Trophoblast cell (in vitro differentiated cells and primary cell): ENCODE measurements at regions not wholly inside any gene's neighbourhood (a gene's known extent, or its start where the extent isn't known, plus 50 kb on each side); places are given as distances from the start of the nearest gene placed in this dataset.

Source experiments
- DNase-seq, 2 donors: peaks; one replicate each; pipeline ENCODE4 v3.0.0-alpha.2; 2016
- H2AFZ ChIP-seq: 2 replicates; pipeline ENCODE4 v1.6.1; 2013; ENCODE audit warnings: low read length, moderate library complexity, mild to moderate bottlenecking; ENCODE audit not compliant: insufficient read depth, poor library complexity
- H2AK5ac ChIP-seq: 2 replicates; pipeline ENCODE4 v1.6.1; 2013; ENCODE audit warnings: mild to moderate bottlenecking, low read length
- H2BK120ac ChIP-seq: 2 replicates; pipeline ENCODE4 v1.6.1; 2013; ENCODE audit warnings: low read length, mild to moderate bottlenecking, moderate library complexity; ENCODE audit not compliant: insufficient read depth, poor library complexity
- H2BK12ac ChIP-seq: 2 replicates; pipeline ENCODE4 v1.6.1; 2013; ENCODE audit warnings: mild to moderate bottlenecking, low read length, moderate library complexity
- H2BK5ac ChIP-seq: 2 replicates; pipeline ENCODE4 v1.6.1; 2013; ENCODE audit warnings: low read length, low read depth, moderate library complexity, mild to moderate bottlenecking; ENCODE audit not compliant: poor library complexity
- H3K14ac ChIP-seq: 2 replicates; pipeline ENCODE4 v1.6.1; 2013; ENCODE audit warnings: mild to moderate bottlenecking, low read length
- H3K18ac ChIP-seq: 2 replicates; pipeline ENCODE4 v1.6.1; 2013; ENCODE audit warnings: mild to moderate bottlenecking, low read length
- H3K23ac ChIP-seq: 2 replicates; pipeline ENCODE4 v1.6.1; 2013; ENCODE audit warnings: low read length
- H3K27ac ChIP-seq: 2 replicates; pipeline ENCODE4 v1.5.1; 2013; ENCODE audit warnings: low read depth, mild to moderate bottlenecking, inconsistent platforms, low read length, moderate library complexity
- H3K27me3 ChIP-seq: 2 replicates; pipeline ENCODE4 v1.6.1; 2013; ENCODE audit warnings: inconsistent platforms, mild to moderate bottlenecking, low read length, moderate library complexity; ENCODE audit not compliant: insufficient read depth
- H3K36me3 ChIP-seq, 2 experiments: 1 replicate in 1 of 2; 2 replicates in 1 of 2; pipeline ENCODE4 v1.6.1; 2013; ENCODE audit warnings: low read length in 2 of 2, mild to moderate bottlenecking in 2 of 2, moderate library complexity in 1 of 2; ENCODE audit not compliant: insufficient read depth in 2 of 2, control insufficient read depth in 1 of 2
- H3K4ac ChIP-seq: 2 replicates; pipeline ENCODE4 v1.6.1; 2013; ENCODE audit warnings: low read depth, mild to moderate bottlenecking, low read length, moderate library complexity
- H3K4me1 ChIP-seq, 2 experiments: 1 replicate in 1 of 2; 2 replicates in 1 of 2; pipeline ENCODE4 v1.6.1; 2013; ENCODE audit warnings: low read length in 2 of 2, mild to moderate bottlenecking in 2 of 2, moderate library complexity in 1 of 2; ENCODE audit not compliant: insufficient read depth in 2 of 2, control insufficient read depth in 1 of 2
- H3K4me2 ChIP-seq: 2 replicates; pipeline ENCODE4 v1.6.1; 2013; ENCODE audit warnings: inconsistent platforms, mild to moderate bottlenecking, low read length, moderate library complexity
- H3K4me3 ChIP-seq: 2 replicates; pipeline ENCODE4 v1.5.1; 2013; ENCODE audit warnings: mild to moderate bottlenecking, low read depth, low read length, inconsistent platforms
- H3K79me1 ChIP-seq: one replicate; pipeline ENCODE4 v1.6.1; 2013; ENCODE audit warnings: low read length
- H3K79me2 ChIP-seq: 2 replicates; pipeline ENCODE4 v1.6.1; 2013; ENCODE audit warnings: low read length, mild to moderate bottlenecking; ENCODE audit not compliant: control insufficient read depth, insufficient read depth, poor library complexity
- H3K9ac ChIP-seq: 2 replicates; pipeline ENCODE4 v1.6.1; 2013; ENCODE audit warnings: mild to moderate bottlenecking, low read length
- H3K9me3 ChIP-seq: 2 replicates; pipeline ENCODE4 v1.6.1; 2013; ENCODE audit warnings: low read depth, mild to moderate bottlenecking, control low read depth, inconsistent platforms, low read length; ENCODE audit not compliant: insufficient read depth
- H4K12ac ChIP-seq: 2 replicates; pipeline ENCODE4 v1.6.1; 2013; ENCODE audit warnings: low read depth, mild to moderate bottlenecking, low read length, moderate library complexity
- H4K8ac ChIP-seq: 2 replicates; pipeline ENCODE4 v1.6.1; 2013; ENCODE audit warnings: low read depth, mild to moderate bottlenecking, low read length, moderate library complexity
- H4K91ac ChIP-seq: one replicate; pipeline ENCODE4 v1.6.1; 2013; ENCODE audit warnings: low read depth, mild to moderate bottlenecking, low read length, moderate library complexity
- WGBS: extraction: QIAGEN DNeasy Blood & Tissue Kit; methylation state at CpG from one replicate; pipeline ENCODE4 v1.1.7; 2013; ENCODE audit warnings: missing lambda C conversion rate; ENCODE audit not compliant: insufficient read length, insufficient coverage; ENCODE audit errors: extremely low coverage; 5-methylcytosine and 5-hydroxymethylcytosine counted together

DNA sequence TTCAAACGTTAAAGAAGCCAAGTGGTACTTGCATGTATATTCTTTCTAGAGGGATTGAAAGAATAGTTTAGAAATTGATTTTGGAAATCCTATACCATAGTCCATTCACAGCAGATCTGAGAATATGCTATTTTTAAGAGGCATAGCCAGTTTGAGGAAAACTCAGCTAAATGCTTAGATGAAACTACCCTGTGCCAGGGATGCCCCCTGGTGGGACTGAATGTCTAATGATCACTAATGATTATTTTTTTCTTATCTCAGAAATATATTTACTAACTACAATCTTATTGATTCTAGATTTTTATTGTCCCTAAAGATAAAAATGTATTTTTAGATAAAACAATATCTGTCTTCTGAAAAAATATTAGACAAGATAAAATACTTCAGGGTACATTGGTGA, 844.9 kb upstream of the PHF14 start:
- peaks cover 2% of the 10 kb centered on the region for H3K79me1 ChIP-seq
- H4K8ac ChIP-seq, result no peak overlapping the region
- no CpG with 5 or more reads among the region's 1 CpG for WGBS
- no peak overlapping the region for H3K4ac ChIP-seq
- no peaks in the 10 kb centered on the region for H3K79me2 ChIP-seq
- no peak overlapping the region for H3K23ac ChIP-seq
- no peak overlapping the region for H3K4me3 ChIP-seq
- no peak overlapping the region for H3K9ac ChIP-seq
- no peak overlapping the region for H4K91ac ChIP-seq
- H3K36me3 ChIP-seq, result no peaks in the 10 kb centered on the region
- H3K27ac ChIP-seq, result no peak overlapping the region
- no peak overlapping the region for H2AK5ac ChIP-seq
- H2AFZ ChIP-seq, result no peak overlapping the region
- no peak overlapping the region for H4K12ac ChIP-seq
- no peaks in the 10 kb centered on the region for H3K27me3 ChIP-seq
- no peak overlapping the region for H3K18ac ChIP-seq
- DNase-seq, result no peak
- H2BK5ac ChIP-seq, result no peak overlapping the region
- H3K4me1 ChIP-seq, result no peaks in the 10 kb centered on the region
- no peak overlapping the region for H3K14ac ChIP-seq
- H2BK12ac ChIP-seq, result no peak overlapping the region
- H3K9me3 ChIP-seq, result no peaks in the 10 kb centered on the region
- no peak overlapping the region for H2BK120ac ChIP-seq
- H3K4me2 ChIP-seq, result no peak overlapping the region

DNA sequence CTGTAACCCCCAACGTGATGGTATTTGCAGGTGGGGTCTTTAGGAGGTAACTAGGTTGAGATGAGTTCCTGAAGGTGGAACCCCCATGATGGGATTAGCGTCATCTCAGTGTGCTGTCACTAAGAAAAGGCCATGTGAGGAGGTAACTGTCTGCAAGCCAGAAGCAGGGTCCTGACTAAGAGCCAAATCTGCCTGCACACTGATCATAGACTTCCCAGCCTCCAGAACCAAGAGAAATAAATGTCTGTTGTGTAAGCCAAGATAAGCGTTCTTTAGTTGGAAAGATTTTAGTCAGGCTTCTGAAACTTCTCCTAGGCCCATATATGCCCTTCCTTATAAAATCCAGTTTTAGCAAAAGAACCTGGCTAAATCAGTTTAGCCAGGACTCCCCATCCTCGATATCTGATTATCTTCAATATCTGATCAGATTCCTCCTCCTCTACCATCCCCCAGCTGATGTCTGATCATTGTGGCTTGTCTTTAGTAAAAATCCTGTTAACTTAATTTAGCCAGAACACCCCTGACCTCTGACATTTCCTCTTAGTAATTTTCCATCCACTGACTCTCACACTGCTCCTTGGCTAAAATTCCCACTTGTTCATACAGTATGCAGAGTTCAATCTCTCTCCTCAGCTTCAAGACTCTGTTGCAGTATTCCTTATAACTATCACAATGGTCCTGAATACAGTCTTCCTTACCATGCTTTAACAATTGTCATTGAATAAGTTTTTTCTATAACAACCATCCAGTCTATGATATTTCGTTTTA, 835.4 kb upstream of the PHF14 start:
- no peak overlapping the region for H3K18ac ChIP-seq

DNA sequence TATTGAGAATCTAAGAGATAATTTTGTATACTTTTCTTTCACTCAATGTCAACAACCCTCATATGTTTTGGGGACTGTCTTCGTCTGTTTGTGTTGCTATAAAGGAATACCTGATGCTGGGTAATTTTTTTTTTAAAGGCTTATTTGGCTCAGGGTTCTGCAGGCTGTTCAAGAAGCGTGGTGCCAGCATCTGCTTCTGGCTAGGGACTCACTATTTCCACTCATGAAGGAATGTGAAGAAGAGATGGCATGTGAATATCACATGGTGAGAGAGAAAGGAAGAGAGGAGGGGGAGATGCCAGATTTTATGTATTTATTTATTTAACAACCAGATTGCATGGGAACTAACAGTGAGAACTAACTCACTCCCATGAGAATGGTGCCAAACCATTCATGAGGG, 827.4 kb upstream of the PHF14 start:
- no peak for DNase-seq
- H3K79me1 ChIP-seq, result no peaks in the 10 kb centered on the region
- H2AK5ac ChIP-seq, result no peak overlapping the region
- no peak overlapping the region for H2BK5ac ChIP-seq
- H3K27ac ChIP-seq, result no peak overlapping the region
- H2BK12ac ChIP-seq, result no peak overlapping the region
- WGBS, result no CpG with 5 or more reads among the region's 2 CpGs
- H4K91ac ChIP-seq, result no peak overlapping the region
- no peak overlapping the region for H3K18ac ChIP-seq
- H3K4me2 ChIP-seq, result no peak overlapping the region
- no peaks in the 10 kb centered on the region for H3K9me3 ChIP-seq
- H2AFZ ChIP-seq, result no peak overlapping the region
- no peak overlapping the region for H3K23ac ChIP-seq
- no peaks in the 10 kb centered on the region for H3K4me1 ChIP-seq
- H3K14ac ChIP-seq, result no peak overlapping the region
- no peak overlapping the region for H2BK120ac ChIP-seq
- no peak overlapping the region for H4K8ac ChIP-seq
- no peaks in the 10 kb centered on the region for H3K79me2 ChIP-seq
- no peak overlapping the region for H3K9ac ChIP-seq
- no peaks in the 10 kb centered on the region for H3K36me3 ChIP-seq
- H3K4ac ChIP-seq, result no peak overlapping the region
- H3K4me3 ChIP-seq, result no peak overlapping the region
- no peak overlapping the region for H4K12ac ChIP-seq
- H3K27me3 ChIP-seq, result no peaks in the 10 kb centered on the region

More for the DNA sequence above, 835.4 kb upstream of the PHF14 start:
- Histone ChIP-seq H3K23ac (no peak overlapping the region), H4K12ac (no peak overlapping the region), H3K79me1 (no peaks in the 10 kb centered on the region), H2AK5ac (peak overlapping the region; percentile 62), H3K27ac (no peak overlapping the region), H3K4ac (no peak overlapping the region), H3K4me1 (peaks cover 2 to 3% of the 10 kb centered on the region in 2 experiments), H4K8ac (peak overlapping the region; percentile 60), H3K79me2 (no peaks in the 10 kb centered on the region), H2BK120ac (peak overlapping the region; percentile 76), H3K36me3 (no peaks in the 10 kb centered on the region), H2AFZ (no peak overlapping the region), H3K4me2 (no peak overlapping the region), H2BK5ac (peak overlapping the region; percentile 40), H3K9ac (no peak overlapping the region), H2BK12ac (no peak overlapping the region), H4K91ac (peak overlapping the region; percentile 80), H3K14ac (peak overlapping the region; percentile 87), H3K27me3 (no peaks in the 10 kb centered on the region), H3K9me3 (no peaks in the 10 kb centered on the region), H3K4me3 (no peak overlapping the region)
- no CpG with 5 or more reads among the region's 5 CpGs for WGBS
- DNase-seq, result no peak

- Histone ChIP-seq H3K18ac (no peak overlapping the region), H3K79me1 (peaks cover 3% of the 10 kb centered on the region), H3K9me3 (no peaks in the 10 kb centered on the region), H3K79me2 (no peaks in the 10 kb centered on the region), H2AFZ (no peak overlapping the region), H3K4me3 (no peak overlapping the region), H2BK5ac (no peak overlapping the region), H4K12ac (no peak overlapping the region), H3K14ac (no peak overlapping the region), H3K36me3 (no peaks in the 10 kb centered on the region), H2BK120ac (no peak overlapping the region), H3K9ac (no peak overlapping the region), H3K4me1 (peaks cover 0 to 3% of the 10 kb centered on the region in 2 experiments), H2BK12ac (no peak overlapping the region), H3K27ac (no peak overlapping the region), H2AK5ac (no peak overlapping the region), H3K4me2 (no peak overlapping the region), H3K23ac (no peak overlapping the region), H4K91ac (no peak overlapping the region), H4K8ac (no peak overlapping the region), H3K27me3 (no peaks in the 10 kb centered on the region), H3K4ac (no peak overlapping the region)
- peak; percentile 6 to 58 for DNase-seq
- no CpG with 5 or more reads among the region's 2 CpGs for WGBS
Observed at GRCh38 chr7:10156972-10157371, 816.7 kb upstream of the PHF14 start.
